GM20000 (cell line): ENCODE measurements at regions not wholly inside any gene's neighbourhood (a gene's known extent, or its start where the extent isn't known, plus 50 kb on each side); places are given as distances from the start of the nearest gene placed in this dataset.

Experiments
- DNase-seq: peaks from one replicate; pipeline ENCODE4 v3.0.0; 2012; ENCODE audit warnings: low spot score
- CTCF ChIP-seq: IDR thresholded peaks from 2 replicates; pipeline ENCODE4 v1.5.1; 2012; ENCODE audit warnings: mild to moderate bottlenecking, control low read depth; ENCODE audit errors: extremely low read depth, missing control alignments

GRCh38 chrX:4944767-4945166, 1231.3 kb upstream of the PRKX start:
- TF ChIP-seq CTCF: no peak
- DNase-seq: no peak

DNA sequence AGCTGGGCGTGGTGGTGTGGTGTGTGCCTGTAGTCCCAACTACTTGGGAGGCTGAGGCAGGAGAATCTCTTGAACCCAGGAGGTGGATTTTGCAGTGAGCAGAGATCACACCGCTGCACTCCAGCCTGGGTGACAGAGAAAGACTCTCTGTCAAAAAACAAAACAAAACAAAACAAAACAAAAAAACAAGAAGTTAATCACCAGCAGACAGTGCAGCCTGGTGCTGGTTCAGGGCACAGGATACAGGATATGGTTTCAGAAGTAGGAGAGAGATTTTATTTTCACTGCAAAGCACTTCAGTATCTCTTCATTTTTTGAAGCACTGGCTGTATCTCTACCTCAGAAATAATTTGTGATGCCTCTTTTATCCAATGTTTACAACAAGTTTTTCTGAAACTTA, 1222.9 kb upstream of the PRKX start:
- TF ChIP-seq CTCF: no peak
- DNase-seq: no peak

DNA sequence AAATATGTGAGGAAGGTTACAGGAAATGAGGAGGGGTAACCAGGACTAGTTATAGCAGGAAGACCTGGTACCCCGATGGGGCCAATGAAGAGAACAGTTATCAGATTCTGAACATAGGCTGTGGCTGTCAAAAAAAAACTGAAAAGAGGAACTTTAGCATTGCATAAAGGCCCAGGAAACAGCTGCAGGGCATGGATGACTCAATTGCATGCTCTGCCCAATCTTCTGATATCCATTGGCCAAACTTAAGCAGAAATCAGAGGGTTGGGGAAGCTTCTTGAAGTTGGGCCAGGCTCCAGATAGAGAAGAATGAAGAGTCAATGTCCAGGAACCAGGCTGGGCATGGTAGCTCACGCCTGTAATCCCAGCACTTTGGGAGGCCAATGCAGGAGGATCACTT, 1222.4 kb upstream of the PRKX start:
- no peak for TF ChIP-seq CTCF
- no peak for DNase-seq

DNA sequence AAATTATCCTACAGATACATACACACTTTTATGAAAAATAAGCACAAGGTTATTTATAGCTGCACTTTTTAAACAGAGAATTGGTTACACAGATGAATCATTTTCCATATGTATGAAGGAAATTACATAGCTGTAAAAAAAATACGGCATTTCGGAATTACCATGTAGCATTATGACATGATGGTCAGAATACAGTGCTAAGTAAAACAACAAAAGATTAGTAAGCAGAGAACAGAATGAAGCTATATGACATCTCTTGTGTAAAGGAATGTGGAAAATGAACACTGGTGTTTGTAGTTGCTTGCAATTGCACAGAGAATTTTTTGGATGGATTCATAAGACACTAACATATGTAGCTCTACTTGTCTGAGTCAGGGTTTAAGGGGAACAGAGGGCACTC, 1222.0 kb upstream of the PRKX start:
- TF ChIP-seq CTCF: no peak

GRCh38 chrX:4932790-4933189, 1219.3 kb upstream of the PRKX start:
- no peak for TF ChIP-seq CTCF
- no peak for DNase-seq

More for the DNA sequence above, 1222.0 kb upstream of the PRKX start:
- no peak for DNase-seq

DNA sequence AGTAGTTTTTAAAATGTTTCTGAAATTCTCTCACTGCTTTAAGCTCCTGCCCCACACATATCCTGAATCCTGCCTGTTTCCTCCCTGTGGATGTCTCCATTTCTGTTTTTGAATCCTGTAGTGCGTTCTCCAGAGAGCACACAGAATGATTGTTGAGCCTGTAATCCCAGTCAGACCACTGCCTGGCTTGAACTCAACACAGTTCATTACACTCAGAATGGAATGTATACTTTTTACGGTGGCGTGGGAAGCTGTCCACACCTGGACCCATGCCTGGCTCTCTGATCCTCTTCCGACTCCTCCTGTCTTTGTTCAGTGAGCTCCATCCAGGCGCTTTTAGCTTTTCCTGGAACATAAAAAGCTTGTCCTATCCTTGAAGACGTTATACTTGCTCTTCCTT, 1217.0 kb upstream of the PRKX start:
- DNase-seq: no peak
- TF ChIP-seq CTCF: no peak

- no peak for DNase-seq
- TF ChIP-seq CTCF: no peak
Observed at GRCh38 chrX:4925911-4926310, 1212.5 kb upstream of the PRKX start.
